ENCODE measurements at regions not wholly inside any gene's neighbourhood (a gene's known extent, or its start where the extent isn't known, plus 50 kb on each side); places are given as distances from the start of the nearest gene placed in this dataset.

- TF ChIP-seq, protein P1, sequence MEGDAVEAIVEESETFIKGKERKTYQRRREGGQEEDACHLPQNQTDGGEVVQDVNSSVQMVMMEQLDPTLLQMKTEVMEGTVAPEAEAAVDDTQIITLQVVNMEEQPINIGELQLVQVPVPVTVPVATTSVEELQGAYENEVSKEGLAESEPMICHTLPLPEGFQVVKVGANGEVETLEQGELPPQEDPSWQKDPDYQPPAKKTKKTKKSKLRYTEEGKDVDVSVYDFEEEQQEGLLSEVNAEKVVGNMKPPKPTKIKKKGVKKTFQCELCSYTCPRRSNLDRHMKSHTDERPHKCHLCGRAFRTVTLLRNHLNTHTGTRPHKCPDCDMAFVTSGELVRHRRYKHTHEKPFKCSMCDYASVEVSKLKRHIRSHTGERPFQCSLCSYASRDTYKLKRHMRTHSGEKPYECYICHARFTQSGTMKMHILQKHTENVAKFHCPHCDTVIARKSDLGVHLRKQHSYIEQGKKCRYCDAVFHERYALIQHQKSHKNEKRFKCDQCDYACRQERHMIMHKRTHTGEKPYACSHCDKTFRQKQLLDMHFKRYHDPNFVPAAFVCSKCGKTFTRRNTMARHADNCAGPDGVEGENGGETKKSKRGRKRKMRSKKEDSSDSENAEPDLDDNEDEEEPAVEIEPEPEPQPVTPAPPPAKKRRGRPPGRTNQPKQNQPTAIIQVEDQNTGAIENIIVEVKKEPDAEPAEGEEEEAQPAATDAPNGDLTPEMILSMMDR (IDR thresholded peaks at IDR 0.05): no peak
- no peak for TF ChIP-seq POLR2A (IDR thresholded peaks at IDR 0.05)
- DNase-seq: no peak
- 14 to 27% methylated on average over 5 of the region's 5 CpGs for WGBS, 2 donors
- Histone ChIP-seq H3K27me3 (no peaks in the 10 kb centered on the region), H3K36me3 (no peaks in the 10 kb centered on the region), H3K9me3 (no peaks in the 10 kb centered on the region), H3K27ac (no peak overlapping the region), H3K4me3 (replicated peaks in 1 of 3) (no peak overlapping the region), H3K4me1 (no peaks in the 10 kb centered on the region)
- intact Hi-C loops (cut with DNase I): no loop called here
Observed at GRCh38 chr6:133741375-133741861, 147.5 kb upstream of the TCF21 start.

- Histone ChIP-seq H3K27me3 (no peaks in the 10 kb centered on the region), H3K27ac (no peak overlapping the region), H3K4me1 (no peaks in the 10 kb centered on the region), H3K4me3 (replicated peaks in 1 of 3) (no peak overlapping the region), H3K9me3 (no peaks in the 10 kb centered on the region), H3K36me3 (no peaks in the 10 kb centered on the region)
- intact Hi-C loops (cut with DNase I): no loop called here
- TF ChIP-seq, protein P1 (IDR thresholded peaks at IDR 0.05): no peak
- no peak for TF ChIP-seq POLR2A (IDR thresholded peaks at IDR 0.05)
- DNase-seq: no peak
- 80 to 90% methylated on average over 2 of the region's 2 CpGs for WGBS, 2 donors
Observed at GRCh38 chr6:133743621-133744020, 145.3 kb upstream of the TCF21 start.

GRCh38 chr6:133746417-133746770, 142.5 kb upstream of the TCF21 start:
- H3K27ac ChIP-seq: no peak overlapping the region
- intact Hi-C loops (cut with DNase I): no loop called here
- no peaks in the 10 kb centered on the region for H3K36me3 ChIP-seq
- H3K9me3 ChIP-seq: no peaks in the 10 kb centered on the region
- DNase-seq: no peak
- no peak overlapping the region for H3K4me3 ChIP-seq (replicated peaks in 1 of 3)
- 92 to 95% methylated on average over 3 of the region's 3 CpGs for WGBS, 2 donors
- H3K4me1 ChIP-seq: no peaks in the 10 kb centered on the region
- no peak for TF ChIP-seq POLR2A (IDR thresholded peaks at IDR 0.05)
- no peaks in the 10 kb centered on the region for H3K27me3 ChIP-seq

- no peak for TF ChIP-seq POLR2A (IDR thresholded peaks at IDR 0.05)
- TF ChIP-seq, protein P1 (IDR thresholded peaks at IDR 0.05): no peak
- H3K27me3 ChIP-seq: no peaks in the 10 kb centered on the region
- H3K36me3 ChIP-seq: no peaks in the 10 kb centered on the region
- no peaks in the 10 kb centered on the region for H3K9me3 ChIP-seq
- DNase-seq: no peak
- 49 to 72% methylated on average over 3 of the region's 3 CpGs for WGBS, 2 donors
- H3K4me3 ChIP-seq (replicated peaks in 1 of 3): no peak overlapping the region
- intact Hi-C loops (cut with DNase I): no loop called here
- H3K4me1 ChIP-seq: no peaks in the 10 kb centered on the region
- no peak overlapping the region for H3K27ac ChIP-seq
Observed at GRCh38 chr6:133748628-133749027, 140.3 kb upstream of the TCF21 start.

- Histone ChIP-seq H3K4me3 (replicated peaks in 1 of 3) (no peak overlapping the region), H3K27ac (no peak overlapping the region), H3K4me1 (no peaks in the 10 kb centered on the region), H3K27me3 (no peaks in the 10 kb centered on the region), H3K9me3 (no peaks in the 10 kb centered on the region), H3K36me3 (no peaks in the 10 kb centered on the region)
- intact Hi-C loops (cut with DNase I): no loop called here
- DNase-seq: no peak
- no peak for TF ChIP-seq POLR2A (IDR thresholded peaks at IDR 0.05)
- TF ChIP-seq, protein P1 (IDR thresholded peaks at IDR 0.05): no peak
- 82 to 83% methylated on average over 5 of the region's 5 CpGs for WGBS, 2 donors
Observed at GRCh38 chr6:133749427-133749826, 139.5 kb upstream of the TCF21 start.

DNA sequence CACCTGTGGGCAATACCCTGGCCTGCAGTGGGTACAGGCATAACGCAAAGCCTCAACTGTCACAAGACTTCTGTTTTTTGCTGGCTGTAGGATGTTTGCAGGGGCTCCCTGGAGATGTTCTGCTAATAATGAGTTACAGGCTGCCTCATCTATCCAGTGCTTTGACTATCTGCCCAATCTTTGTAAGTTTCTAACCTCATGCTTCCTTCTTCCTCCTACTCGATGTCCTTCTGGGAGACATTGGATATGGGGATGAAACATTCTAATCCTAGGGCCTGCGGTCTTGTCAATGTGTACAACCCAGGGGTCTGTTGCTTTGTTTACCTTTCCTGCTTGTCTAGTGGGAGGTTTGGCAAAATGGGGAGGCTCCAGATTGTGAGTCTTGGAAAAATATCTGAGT, 136.8 kb upstream of the TCF21 start:
- intact Hi-C loops (cut with DNase I): no loop called here
- TF ChIP-seq, protein P1 (IDR thresholded peaks at IDR 0.05): no peak
- no peak for TF ChIP-seq POLR2A (IDR thresholded peaks at IDR 0.05)
- no peak overlapping the region for H3K27ac ChIP-seq
- no peaks in the 10 kb centered on the region for H3K9me3 ChIP-seq
- no peaks in the 10 kb centered on the region for H3K36me3 ChIP-seq
- no peaks in the 10 kb centered on the region for H3K4me1 ChIP-seq
- WGBS, 2 donors: 61 to 69% methylated on average over 3 of the region's 3 CpGs
- no peak for DNase-seq
- no peaks in the 10 kb centered on the region for H3K27me3 ChIP-seq
- no peak overlapping the region for H3K4me3 ChIP-seq (replicated peaks in 1 of 3)
